HG03108 (cell line): ENCODE measurements at regions not wholly inside any gene's neighbourhood (a gene's known extent, or its start where the extent isn't known, plus 50 kb on each side); places are given as distances from the start of the nearest gene placed in this dataset.
"Not testable (repeated sequence)": the region's sequence is repeated elsewhere in the genome, so short reads cannot be mapped to it uniquely, and the experiment has no call there.

Source experiments
- ATAC-seq: cut with Tn5 transposase; IDR thresholded peaks from one replicate; pipeline ENCODE4 v1.9.1; 2021; ENCODE audit warnings: moderate library complexity; ENCODE audit not compliant: unreplicated experiment

DNA sequence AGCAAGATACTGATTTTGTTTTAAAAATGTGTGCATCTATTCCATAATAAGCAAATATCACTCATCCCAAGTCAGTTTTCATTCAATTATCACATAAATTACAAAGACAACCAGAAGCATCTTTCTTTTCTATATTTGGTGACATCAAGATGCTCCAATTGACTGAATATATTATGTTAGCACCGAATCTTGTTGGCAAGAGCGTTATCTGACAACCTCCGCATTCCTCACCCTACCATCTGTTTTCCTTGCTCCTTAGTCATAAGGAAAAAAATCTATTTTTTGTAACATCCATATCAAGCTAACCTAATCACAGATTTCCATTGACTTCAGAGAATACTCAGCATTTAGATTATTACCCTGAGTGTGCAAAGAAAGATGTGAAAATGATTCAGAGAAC is 212.2 kb upstream of the KYNU start:
- ATAC-seq: no peak

- ATAC-seq: no peak
Observed at GRCh38 chr2:142650601-142651000, 226.9 kb upstream of the KYNU start.

- no peak for ATAC-seq
Observed at GRCh38 chr2:142649581-142649980, 227.9 kb upstream of the KYNU start.

DNA sequence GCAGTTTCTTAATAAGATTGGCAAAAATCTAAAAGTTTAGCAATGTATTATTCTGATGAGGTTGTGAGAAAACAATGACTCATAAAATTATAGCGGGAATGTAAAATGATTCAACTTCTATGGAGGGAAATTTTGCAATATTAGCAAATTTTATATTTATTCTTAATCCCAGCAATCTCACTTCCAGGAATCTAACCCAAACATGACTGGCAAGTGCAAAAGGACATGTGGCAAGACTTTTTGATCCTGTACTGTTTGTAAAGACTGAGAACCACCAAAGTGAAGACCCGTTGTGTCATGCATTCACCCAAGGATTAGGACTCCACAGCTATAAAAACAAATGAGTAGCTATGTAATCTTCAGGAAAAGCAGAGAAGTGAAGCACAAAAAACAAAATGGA is 234.8 kb upstream of the KYNU start:
- ATAC-seq: no peak

DNA sequence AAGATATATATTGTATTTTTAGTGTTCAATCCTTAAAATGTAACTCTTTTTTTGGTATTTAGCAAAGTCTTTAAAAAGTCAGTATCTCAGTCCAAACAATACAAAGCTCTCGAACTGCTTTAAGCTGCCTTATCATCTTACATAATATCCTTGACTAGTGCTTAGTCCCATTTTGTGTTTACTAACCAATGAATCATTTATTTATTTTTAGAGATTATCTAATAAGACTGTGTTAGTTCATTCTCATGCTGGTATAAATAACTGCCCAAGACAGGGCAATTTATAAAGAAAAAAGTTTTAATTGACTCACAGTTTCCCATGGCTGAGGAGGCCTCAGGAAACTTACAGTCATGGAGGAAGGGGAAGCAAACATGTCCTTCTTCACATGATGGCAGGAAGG is 248.3 kb upstream of the KYNU start:
- ATAC-seq: no peak

DNA sequence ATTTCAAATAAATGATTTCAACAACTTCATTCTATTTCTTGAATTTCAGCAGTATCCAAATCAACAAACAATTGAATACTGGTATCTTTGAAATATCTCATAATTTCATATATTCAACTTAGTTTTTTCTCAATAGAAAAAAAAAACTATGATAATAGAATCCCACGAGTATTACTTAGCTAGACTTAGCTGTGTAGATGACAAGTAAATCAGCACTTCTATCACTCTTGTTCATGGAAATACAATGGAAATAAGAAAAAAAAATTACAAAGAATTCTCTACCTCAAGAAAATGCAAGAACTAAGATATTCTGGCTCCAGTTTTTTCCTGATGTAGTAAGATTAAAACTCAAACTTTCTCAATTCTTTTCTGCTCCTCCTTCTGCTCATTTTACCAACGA is 256.2 kb upstream of the KYNU start:
- ATAC-seq: no peak

DNA sequence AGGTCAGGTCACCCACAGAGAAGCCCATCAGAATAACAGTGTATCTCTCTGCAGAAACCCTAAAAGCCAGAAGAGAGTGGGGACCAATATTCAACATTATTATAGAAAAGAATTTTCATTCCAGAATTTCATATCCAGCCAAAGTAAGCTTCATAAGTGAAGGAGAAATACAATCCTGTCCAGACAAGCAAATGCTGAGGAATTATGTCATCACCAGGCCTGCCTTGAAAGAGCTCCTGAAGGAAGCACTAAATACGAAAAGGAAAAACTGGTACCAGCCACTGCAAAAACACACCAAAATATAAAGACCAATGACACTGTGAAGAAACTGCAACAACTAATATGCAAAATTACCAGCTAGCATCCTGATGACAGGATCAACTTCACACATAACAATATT is 260.0 kb upstream of the KYNU start:
- no peak for ATAC-seq

GRCh38 chr2:142615876-142616275 is 261.6 kb upstream of the KYNU start:
- no peak for ATAC-seq

DNA sequence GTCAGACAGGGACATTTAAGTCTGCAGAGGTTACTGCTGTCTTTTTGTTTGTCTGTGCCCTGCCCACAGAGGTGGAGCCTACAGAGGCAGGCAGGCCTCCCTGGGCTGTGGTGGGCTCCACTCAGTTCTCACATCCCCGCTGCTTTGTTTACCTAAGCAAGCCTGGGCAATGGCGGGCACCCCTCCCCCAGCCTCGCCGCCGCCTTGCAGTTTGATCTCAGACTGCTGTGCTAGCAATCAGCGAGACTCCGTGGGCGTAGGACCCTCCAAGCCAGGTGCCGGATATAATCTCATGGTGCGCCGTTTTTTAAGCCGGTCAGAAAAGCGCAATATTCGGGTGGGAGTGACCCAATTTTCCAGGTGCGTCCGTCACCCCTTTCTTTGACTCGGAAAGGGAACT is 264.3 kb upstream of the KYNU start:
- ATAC-seq: not testable (repeated sequence)

DNA sequence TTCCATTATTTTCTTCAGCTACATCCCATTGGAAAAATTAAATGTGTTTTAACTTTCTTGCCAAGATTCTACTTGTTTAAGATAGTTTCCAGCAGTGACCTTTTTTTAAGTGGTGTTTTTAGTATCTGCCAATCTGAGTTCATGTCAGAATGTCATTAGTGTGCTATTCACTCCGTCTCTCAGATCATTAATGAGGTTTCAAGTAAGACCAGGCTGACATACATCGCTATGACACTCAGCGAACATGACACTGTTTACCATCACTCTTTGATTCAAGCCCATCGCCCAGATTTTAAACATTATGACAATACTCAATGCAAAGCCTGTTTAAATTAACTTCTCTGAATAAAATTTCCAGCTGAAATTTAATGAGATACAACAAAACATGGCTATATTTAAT is 272.0 kb upstream of the KYNU start:
- no peak for ATAC-seq

DNA sequence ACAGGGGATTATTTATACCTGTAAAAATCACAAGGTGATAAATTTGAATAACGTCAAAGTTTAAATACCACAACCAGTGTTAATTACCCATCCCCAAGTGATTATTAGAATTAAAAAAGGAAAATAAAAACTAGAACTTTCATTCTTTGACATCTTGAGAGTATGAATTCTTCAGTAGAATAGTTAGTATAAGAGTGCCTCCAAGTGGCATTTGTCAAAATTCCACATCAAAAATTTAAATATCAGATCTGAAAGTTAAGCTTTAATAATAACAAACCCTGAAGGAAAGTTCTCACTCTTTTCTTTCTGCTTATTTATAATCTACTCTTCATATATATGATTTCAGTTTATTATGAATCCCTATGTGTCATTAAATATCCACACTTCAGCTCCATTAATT is 273.7 kb upstream of the KYNU start:
- no peak for ATAC-seq

- ATAC-seq: no peak
Observed at GRCh38 chr2:142602418-142602989, 275.0 kb upstream of the KYNU start.

DNA sequence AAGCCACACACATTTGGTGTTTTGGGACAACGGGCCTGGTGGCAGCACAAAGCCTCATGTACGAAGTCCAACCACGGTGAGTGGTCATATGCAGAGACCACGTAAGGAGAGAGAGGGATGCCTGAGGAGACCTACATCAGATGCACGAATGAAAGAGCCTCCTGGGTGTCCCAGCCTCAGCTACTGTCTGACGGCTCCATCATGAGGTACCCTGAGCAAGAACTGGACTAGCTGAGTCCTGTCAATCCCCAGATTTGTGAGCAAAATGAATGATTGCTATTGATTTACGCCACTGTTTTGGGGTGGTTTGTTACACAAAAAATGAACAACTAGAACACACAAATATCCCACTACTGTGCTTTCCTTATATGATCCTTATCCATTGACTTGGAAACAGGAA is 275.7 kb upstream of the KYNU start:
- ATAC-seq: no peak

- no peak for ATAC-seq
Observed at GRCh38 chr2:142599504-142599903, 278.0 kb upstream of the KYNU start.

- no peak for ATAC-seq
Observed at GRCh38 chr2:142598846-142599245, 278.6 kb upstream of the KYNU start.

GRCh38 chr2:142596334-142597088 is 281.0 kb upstream of the KYNU start:
- no peak for ATAC-seq

DNA sequence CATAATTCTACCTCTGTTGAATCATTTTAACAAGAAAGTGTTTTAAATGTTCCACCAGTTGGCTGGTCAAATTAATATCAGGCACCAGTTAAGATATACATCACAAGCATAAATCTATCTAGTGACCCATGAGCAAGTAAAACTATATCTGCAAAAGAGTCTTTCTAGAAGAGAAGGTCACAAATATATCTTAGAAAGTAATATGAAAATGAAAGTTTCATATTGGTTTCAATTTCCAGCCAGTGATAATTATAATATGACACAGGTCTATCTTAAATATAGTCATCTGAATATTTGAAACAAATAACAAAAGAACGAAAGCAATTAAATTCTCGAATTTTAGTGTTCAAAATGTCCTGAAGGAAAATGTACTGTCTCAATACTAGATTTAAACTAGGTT is 282.5 kb upstream of the KYNU start:
- ATAC-seq: no peak

- ATAC-seq: no peak
Observed at GRCh38 chr2:142592171-142592570, 285.3 kb upstream of the KYNU start.

DNA sequence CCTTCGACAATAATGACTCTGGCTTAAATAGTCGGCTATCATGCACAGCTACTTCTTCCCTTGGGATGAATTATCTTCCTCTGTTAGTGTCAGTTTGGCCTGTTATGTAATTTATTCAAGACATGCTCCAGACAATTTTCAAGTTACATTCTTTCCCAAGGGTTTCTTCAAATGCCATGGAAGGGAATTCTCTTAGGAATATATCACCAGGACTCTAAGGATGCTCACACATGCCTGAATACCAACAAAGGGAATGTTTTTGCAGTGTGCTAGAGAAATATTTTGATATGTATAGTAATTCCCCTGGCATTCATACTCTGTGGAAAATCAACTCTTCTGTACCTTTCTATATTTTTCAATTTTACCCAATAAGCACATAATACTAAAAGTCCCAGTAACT is 286.0 kb upstream of the KYNU start:
- no peak for ATAC-seq

DNA sequence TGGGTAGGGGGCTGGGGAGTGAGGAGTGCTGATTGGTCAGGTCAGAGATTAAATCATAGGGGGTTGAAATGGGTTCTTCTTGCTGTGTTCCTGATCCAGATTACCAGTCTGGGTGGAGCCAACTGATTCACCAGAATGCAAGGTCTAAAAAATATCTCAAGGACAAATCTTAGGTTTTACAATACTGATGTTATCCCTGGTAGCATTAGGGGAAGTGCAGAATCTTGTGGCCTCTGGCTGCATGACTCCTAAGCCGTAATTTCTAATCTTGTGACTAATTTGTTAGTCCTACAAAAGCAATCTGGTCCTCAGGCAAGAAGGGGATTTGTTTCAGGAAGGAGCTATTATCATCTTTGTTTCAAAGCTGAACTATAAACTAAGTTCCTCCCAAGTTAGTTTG is 289.2 kb upstream of the KYNU start:
- no peak for ATAC-seq

DNA sequence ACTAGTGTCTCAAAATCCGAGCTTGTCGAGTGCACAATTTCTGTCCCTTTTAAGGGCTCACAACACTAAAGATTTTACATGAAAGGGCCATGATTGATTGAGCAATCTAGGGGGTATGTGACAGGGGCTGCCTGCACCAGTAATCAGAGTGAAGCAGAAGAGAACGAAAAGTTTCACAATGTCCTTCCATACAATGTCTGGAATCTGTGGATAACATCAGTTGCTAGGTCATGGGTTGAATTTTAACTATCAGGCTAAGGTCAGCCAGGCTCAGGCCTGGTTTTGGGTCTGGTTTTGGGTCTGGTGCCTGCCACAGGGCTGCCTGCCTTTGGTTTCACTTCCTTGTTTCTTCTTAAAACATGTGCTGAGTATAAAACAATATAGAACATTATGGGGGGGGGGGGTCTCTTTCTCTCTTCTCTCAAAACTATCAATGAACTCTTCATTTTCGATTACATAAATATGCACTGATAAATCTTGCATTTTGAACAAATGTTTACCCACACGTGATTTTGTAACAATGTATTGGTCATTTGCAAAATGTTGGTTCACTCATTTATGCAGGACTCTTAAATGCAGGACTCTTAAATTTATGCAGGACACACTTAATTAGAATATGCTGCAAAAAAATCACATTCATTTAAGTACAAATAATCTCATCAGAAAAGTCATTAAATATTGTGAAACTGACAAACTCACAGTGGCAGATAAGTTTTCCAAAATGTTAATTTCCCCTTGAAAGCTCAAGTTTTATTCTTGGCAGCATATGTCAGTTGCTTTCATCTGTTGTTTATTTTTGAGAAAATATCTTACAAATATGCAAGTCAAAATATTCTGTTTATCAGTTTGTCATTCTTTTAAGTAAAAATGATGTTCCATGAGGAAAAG is 290.5 kb upstream of the KYNU start:
- no peak for ATAC-seq

DNA sequence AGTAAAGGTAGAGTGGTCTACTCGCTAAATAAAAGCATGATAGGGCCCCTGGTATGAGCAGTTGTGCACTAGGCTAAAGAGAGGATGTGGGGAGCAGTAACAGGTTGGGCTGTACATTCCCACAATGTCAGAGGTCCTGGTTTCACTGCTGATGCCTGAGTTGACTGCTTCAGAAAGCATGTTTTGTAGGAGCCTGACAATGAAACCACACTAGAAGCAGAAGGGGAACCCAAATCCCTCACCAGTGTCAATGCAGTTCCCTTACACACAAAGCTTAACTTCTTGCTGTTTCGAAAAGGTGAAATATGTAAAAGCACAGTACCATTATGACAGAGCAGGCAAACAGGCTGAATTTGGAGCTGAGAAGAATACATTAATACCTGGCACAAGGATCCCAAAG is 291.7 kb upstream of the KYNU start:
- ATAC-seq: peak; percentile 73
